ENCODE measurements at regions not wholly inside any gene's neighbourhood (a gene's known extent, or its start where the extent isn't known, plus 50 kb on each side); places are given as distances from the start of the nearest gene placed in this dataset.

DNA sequence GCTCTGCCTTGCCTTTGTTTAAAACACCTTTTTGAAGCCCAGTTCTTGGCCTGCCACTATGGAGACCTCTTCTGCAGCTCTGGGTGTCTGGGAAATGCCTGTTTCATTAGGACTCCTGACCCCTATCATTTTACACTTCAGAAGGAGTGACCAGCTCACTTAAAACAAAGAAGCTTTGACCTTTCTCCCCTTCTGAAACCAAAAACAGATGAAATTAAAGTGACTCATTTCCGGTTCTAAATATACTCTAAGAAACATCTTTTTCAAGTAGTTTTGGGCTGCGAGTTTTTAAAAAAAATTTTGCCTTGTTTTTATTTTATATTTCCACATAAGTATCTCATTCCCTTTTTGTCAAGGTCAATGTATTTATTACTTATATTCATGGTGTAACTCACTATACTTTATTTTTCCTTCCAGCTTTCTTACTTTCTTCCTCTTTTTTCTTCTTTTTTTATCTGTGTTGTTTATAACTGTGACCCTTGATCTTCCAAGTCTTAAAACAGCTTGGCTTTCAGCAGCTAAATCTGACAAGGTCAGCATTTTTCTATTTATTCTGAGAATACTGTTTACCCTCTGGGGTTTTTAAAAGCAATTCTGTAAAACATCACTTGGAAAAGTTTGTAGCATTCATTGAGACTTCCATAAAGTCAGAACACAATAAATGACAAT lies 672.9 kb downstream of the NR2F1-AS1 start:
- Histone ChIP-seq H3K4me3 (replicated peaks in 1 of 3; ENCODE audit: insufficient read depth in 1 of 3, low read depth in 1 of 3, low read length in 3 of 3) (no peak overlapping the region), H3K27ac (ENCODE audit: insufficient read depth, low read depth, low read length) (peak overlapping the region; percentile 41), H4K20me1 (replicated peaks; ENCODE audit: control insufficient read depth, extremely low read depth, insufficient read depth, low read length) (no peaks in the 10 kb centered on the region), H3K9me1 (replicated peaks; ENCODE audit: control insufficient read depth, extremely low read depth, insufficient read depth, low read length) (no peaks in the 10 kb centered on the region), H3K36me3 (ENCODE audit: control insufficient read depth in 2 of 2, extremely low read depth in 1 of 2, insufficient read depth in 2 of 2, low read length in 2 of 2) (no peaks in the 10 kb centered on the region), H3K27me3 (ENCODE audit: control insufficient read depth in 2 of 2, insufficient read depth in 2 of 2, low read length in 2 of 2) (no peaks in the 10 kb centered on the region), H2AFZ (ENCODE audit: low read depth, low read length) (no peak overlapping the region), H3K79me2 (ENCODE audit: control insufficient read depth, insufficient read depth, low read length) (no peaks in the 10 kb centered on the region), H3K4me1 (ENCODE audit: control insufficient read depth, extremely low read depth, insufficient read depth, low read length) (peaks cover 16% of the 10 kb centered on the region), H3K9ac (replicated peaks; ENCODE audit: extremely low read depth, insufficient read depth, low read length) (no peak overlapping the region), H3K9me3 (replicated peaks; ENCODE audit: control insufficient read depth, insufficient read depth, low read length) (no peaks in the 10 kb centered on the region), H3K4me2 (ENCODE audit: insufficient read depth, low read length) (peak overlapping the region; percentile 45)
- no TSS peak for BruUV-seq (replicated peaks)
- ChIA-PET POLR2A (no interaction called here), CTCF (interaction anchor here (0.5 to 2.8 kb wide), 23 partner anchors 8 to 1266 kb away, joined by 3 to 59 read pairs (median 6); partner anchors contain the start of genes NR2F1 and NR2F1-AS1)
- DNase-seq (ENCODE audit: low read depth, low spot score): peak; percentile 79
- dilution Hi-C loops (cut with MboI; ENCODE audit: extremely low pct_ligation_motif_present, low sequenced_read_pairs) (no loop called here), intact Hi-C loops (cut with micrococcal nuclease) (loop anchor here (1.0 to 2.0 kb wide), 4 partner anchors 171 to 893 kb away; no protein-coding TSS in a partner anchor)
- TF ChIP-seq FOS (IDR thresholded peaks at IDR 0.05; ENCODE audit: borderline replicate concordance, insufficient read depth, low read length): peak; percentile 51
- TF ChIP-seq GATA2 (IDR thresholded peaks at IDR 0.05; ENCODE audit: insufficient read depth, insufficient read length, low read depth, low read length): no peak
- peak; percentile 58 for TF ChIP-seq JUN (IDR thresholded peaks at IDR 0.05; ENCODE audit: borderline replicate concordance, insufficient read depth, insufficient read length, low read depth)
- peak; percentile 65 for FAIRE-seq

DNA sequence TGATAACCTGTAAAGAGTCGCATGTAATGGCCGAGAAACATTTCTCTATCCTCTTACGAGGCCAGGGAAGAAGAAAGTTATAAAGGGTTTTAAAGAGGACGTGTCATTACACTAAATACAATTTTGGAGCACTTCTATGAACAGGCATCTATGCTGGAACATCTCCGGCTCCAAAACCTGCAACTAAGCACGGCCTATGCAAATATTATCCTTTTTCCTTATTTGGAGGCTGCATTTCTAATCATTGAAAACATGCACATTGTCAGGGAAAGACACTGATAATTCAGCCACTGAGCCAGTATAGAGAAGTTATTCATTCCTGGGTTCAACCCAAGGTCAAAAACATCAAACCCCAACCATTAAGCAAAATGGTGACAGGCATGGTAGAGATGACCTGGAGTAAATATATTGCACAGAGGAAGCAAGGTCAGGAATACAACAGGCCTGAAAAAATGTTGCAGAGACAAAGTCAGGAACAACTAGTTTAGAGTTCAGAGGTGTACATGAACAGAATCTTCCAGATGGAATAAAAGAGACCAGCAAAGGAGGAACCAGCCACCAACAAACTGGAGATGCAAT lies 674.1 kb downstream of the NR2F1-AS1 start:
- H4K20me1 ChIP-seq (replicated peaks; ENCODE audit: control insufficient read depth, extremely low read depth, insufficient read depth, low read length): no peaks in the 10 kb centered on the region
- H3K27ac ChIP-seq (ENCODE audit: insufficient read depth, low read depth, low read length): no peak overlapping the region
- DNase-seq (ENCODE audit: low read depth, low spot score): no peak
- no peaks in the 10 kb centered on the region for H3K36me3 ChIP-seq (ENCODE audit: control insufficient read depth in 2 of 2, extremely low read depth in 1 of 2, insufficient read depth in 2 of 2, low read length in 2 of 2)
- H3K27me3 ChIP-seq (ENCODE audit: control insufficient read depth in 2 of 2, insufficient read depth in 2 of 2, low read length in 2 of 2): no peaks in the 10 kb centered on the region
- H3K4me2 ChIP-seq (ENCODE audit: insufficient read depth, low read length): no peak overlapping the region
- no peak overlapping the region for H3K4me3 ChIP-seq (replicated peaks in 1 of 3; ENCODE audit: insufficient read depth in 1 of 3, low read depth in 1 of 3, low read length in 3 of 3)
- TF ChIP-seq POLR2A (IDR thresholded peaks at IDR 0.05; ENCODE audit: low read depth, low read length) (no peak), EZH2 (IDR thresholded peaks at IDR 0.05; ENCODE audit: borderline replicate concordance, low read depth, low read length, severe bottlenecking) (no peak), JUN (IDR thresholded peaks at IDR 0.05; ENCODE audit: borderline replicate concordance, insufficient read depth, insufficient read length, low read depth) (no peak), POLR2AphosphoS5 (IDR thresholded peaks at IDR 0.05; ENCODE audit: insufficient read depth, low read depth, low read length) (no peak), FOS (IDR thresholded peaks at IDR 0.05; ENCODE audit: borderline replicate concordance, insufficient read depth, low read length) (no peak), MYC (IDR thresholded peaks at IDR 0.05; ENCODE audit: low read depth, low read length) (no peak), GATA2 (IDR thresholded peaks at IDR 0.05; ENCODE audit: insufficient read depth, insufficient read length, low read depth, low read length) (no peak)
- TF ChIP-seq, protein P1, sequence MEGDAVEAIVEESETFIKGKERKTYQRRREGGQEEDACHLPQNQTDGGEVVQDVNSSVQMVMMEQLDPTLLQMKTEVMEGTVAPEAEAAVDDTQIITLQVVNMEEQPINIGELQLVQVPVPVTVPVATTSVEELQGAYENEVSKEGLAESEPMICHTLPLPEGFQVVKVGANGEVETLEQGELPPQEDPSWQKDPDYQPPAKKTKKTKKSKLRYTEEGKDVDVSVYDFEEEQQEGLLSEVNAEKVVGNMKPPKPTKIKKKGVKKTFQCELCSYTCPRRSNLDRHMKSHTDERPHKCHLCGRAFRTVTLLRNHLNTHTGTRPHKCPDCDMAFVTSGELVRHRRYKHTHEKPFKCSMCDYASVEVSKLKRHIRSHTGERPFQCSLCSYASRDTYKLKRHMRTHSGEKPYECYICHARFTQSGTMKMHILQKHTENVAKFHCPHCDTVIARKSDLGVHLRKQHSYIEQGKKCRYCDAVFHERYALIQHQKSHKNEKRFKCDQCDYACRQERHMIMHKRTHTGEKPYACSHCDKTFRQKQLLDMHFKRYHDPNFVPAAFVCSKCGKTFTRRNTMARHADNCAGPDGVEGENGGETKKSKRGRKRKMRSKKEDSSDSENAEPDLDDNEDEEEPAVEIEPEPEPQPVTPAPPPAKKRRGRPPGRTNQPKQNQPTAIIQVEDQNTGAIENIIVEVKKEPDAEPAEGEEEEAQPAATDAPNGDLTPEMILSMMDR (IDR thresholded peaks at IDR 0.05; ENCODE audit: extremely low read depth in 1 of 2, insufficient read depth in 1 of 2, low read depth in 1 of 2, low read length in 2 of 2): no peak
- TF ChIP-seq, protein P2, sequence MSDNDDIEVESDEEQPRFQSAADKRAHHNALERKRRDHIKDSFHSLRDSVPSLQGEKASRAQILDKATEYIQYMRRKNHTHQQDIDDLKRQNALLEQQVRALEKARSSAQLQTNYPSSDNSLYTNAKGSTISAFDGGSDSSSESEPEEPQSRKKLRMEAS (IDR thresholded peaks at IDR 0.05; ENCODE audit: insufficient read depth, insufficient read length): no peak
- intact Hi-C loops (cut with micrococcal nuclease) (no loop called here), dilution Hi-C loops (cut with MboI; ENCODE audit: extremely low pct_ligation_motif_present, low sequenced_read_pairs) (no loop called here)
- H3K9me1 ChIP-seq (replicated peaks; ENCODE audit: control insufficient read depth, extremely low read depth, insufficient read depth, low read length): no peaks in the 10 kb centered on the region
- BruUV-seq (replicated peaks): no TSS peak
- no peak for FAIRE-seq
- ChIA-PET POLR2A (no interaction called here), CTCF (interaction anchor here (1.2 to 2.8 kb wide), 3 partner anchors 9 to 452 kb away, joined by 3 to 14 read pairs (median 9); no protein-coding TSS in a partner anchor)
- H3K4me1 ChIP-seq (ENCODE audit: control insufficient read depth, extremely low read depth, insufficient read depth, low read length): peaks cover 16% of the 10 kb centered on the region
- H2AFZ ChIP-seq (ENCODE audit: low read depth, low read length): no peak overlapping the region
- H3K9ac ChIP-seq (replicated peaks; ENCODE audit: extremely low read depth, insufficient read depth, low read length): no peak overlapping the region
- H3K9me3 ChIP-seq (replicated peaks; ENCODE audit: control insufficient read depth, insufficient read depth, low read length): no peaks in the 10 kb centered on the region
- H3K79me2 ChIP-seq (ENCODE audit: control insufficient read depth, insufficient read depth, low read length): no peaks in the 10 kb centered on the region

Measured in endothelial cell of umbilical vein (primary cell).